HG03571 (cell line): ENCODE measurements at regions not wholly inside any gene's neighbourhood (a gene's known extent, or its start where the extent isn't known, plus 50 kb on each side); places are given as distances from the start of the nearest gene placed in this dataset.

Experiments used
- ATAC-seq: cut with Tn5 transposase; IDR thresholded peaks from one replicate; pipeline ENCODE4 v1.9.1; 2021; ENCODE audit not compliant: unreplicated experiment

DNA sequence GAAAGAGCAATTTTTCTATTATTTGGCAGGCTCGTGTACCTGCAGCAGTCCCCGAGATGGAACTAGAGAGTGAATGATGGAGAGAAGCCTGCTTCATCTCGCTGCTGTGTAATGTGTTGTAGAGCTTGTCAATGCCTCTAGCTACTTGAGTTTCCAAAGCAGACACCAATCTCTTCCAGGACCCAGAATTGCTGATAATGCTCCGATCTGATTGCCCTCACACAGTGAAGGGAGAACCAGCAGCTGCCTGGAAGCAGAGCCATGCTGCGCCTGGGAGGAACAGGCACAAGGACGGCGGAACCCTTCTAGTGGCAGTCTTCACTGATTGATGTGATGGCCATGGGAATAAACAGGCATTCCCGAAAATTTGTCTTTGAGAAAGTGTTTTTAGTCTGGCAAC, 288.0 kb downstream of the ICE1 start:
- no peak for ATAC-seq

DNA sequence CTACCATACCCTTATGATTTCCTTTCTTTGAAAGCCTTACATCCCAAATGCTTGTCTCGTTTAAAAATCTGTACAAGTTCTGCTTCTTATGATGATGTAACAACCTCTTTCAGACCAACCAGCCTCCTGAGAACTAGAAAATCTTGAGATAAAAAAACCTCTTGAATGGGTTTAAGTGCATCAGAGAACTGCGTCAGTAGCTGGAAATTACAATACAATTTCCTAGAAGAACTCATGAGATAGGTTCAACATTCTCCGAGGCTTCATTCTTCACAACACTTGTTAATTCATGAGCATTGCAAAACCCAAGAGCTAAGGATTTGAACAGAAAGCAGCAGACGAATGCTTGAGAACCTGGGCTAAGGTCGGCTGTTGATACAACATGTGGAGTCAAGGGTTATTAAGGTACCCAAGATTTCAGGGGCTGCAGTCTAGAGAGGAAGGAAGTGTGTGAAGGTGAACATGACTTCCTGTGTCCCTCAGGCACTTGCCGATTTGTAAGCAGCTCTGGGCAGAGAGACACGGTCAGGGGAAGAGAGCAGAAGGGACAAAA, 286.0 kb downstream of the ICE1 start:
- no peak for ATAC-seq

DNA sequence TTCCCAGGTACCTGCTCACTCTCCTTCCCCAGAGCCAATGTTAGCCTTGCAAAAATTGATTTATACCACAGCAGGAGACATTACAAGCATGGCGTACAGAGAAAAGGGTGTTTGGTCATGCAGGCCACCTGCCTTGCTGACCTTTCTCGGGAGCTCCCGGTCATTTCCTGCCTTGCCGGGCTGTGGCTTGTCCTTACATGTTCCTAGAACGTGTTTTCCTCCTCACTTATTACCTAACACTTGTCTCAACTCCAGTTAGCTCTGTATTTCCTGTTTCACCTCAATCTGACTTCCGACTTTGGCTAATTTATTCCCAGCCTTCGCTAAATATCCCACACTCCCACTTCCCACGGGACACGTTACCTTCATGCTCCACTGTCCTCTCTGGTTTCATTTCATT, 282.5 kb downstream of the ICE1 start:
- no peak for ATAC-seq

DNA sequence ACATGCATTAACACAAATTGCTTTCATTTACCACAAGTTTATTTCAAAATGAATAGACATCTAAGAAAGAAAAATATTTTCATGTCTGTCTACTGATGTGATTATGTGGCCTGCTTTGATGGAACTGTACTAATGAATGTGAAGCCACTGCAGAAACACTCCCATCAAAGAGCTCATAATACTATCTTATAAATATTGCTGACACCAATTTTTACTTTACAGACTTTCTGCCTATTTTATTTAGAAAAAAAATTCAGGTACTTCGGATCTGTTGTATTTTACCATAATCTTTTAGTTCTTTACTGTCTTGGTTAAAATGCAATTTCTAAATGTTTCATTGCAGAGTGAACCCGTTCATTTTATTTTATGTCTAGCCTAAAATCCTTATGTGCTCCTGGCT, 281.9 kb downstream of the ICE1 start:
- no peak for ATAC-seq

DNA sequence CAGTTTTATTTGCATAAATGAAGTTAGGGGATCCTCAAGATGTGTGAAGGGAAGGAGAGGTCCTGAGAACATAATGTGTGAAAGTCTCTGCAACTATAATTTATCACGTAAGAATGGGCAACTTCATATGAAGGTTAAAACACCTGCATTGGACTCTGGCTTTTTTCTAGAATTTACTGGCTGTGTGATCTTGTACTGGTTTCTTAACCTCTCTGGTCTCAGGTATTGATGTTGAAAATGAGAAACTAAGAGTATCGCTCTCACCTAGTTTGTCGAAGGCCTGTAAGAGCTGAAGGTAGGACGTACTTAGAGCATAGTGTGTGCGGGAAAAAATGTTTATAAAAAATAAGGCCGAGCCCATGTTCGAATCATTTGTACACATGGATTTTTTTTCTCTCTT, 280.5 kb downstream of the ICE1 start:
- no peak for ATAC-seq

DNA sequence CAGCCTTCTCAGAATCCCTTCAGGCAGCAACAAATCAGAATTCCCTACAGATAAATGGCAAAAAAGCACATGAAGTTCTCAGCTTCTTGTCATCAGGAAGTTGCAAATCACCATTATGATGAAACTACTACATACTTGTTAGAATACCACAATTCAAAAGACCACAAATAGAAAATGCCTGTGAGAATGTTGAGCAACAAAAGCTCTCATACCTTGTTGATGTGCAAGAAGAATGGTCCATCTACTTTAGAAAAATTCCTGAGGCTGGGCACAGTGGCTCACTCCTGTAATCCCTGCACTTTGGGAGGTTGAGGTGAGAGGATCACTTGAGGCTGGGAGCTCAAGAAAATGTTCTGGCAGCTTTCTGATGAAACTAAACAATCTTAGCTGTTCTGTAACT, 278.1 kb downstream of the ICE1 start:
- ATAC-seq, result no peak

DNA sequence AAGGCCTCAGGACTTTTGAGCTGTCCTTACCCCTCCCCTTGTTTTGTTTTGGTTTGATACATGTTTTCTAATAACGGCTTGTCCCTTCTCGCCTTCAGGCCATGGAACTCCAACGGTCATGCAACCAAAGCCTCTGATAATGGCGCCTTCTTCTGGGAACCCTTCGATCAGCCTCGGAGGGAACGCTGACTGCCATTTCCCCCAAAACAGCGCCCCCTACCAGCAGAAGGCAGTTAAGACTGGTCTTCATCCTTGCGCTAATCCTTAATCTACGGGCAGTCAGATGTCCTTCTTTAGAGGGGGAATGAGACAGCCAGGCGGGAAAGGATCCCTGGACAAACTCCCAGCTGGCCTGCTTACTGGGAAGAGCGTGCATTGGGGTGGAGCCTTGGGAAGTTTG, 276.6 kb downstream of the ICE1 start:
- ATAC-seq, result no peak

DNA sequence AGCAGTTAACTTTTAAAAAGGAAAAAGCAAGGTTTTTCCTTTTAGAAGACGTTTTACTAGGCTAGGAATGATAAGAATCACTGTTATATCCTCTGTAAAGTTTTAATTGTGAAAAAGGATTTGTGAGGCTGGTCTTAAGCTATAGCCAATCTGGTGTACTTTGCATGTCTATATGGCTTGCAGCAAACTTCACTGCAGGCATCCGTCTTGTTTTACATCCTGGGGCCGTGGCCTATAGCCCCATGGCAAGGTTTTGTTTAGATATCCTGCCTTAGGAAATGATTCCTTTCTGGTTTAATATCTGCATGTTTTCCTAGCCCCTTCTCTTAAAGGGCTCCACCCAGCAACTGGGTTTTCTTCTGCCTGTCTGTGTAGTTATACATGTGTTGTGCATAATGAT, 272.8 kb downstream of the ICE1 start:
- no peak for ATAC-seq

DNA sequence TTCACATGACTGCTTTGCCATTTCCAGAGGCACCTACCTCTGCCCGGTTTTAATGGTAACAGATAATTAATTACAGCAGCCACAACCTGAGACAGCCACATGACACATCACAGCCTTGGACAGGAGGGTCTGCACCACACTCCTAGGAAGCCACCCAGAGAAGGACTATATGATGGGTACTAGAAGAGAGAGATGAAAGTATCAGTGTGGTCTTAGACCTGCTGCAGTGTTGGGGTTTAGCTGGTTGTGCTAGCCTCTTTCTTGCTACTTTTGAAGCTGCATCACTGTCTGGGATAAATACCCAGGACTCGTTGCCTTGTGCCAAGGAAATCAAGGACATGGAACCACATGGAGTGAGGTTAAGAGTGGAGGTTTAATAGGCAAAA, 266.4 kb downstream of the ICE1 start:
- ATAC-seq, result no peak

DNA sequence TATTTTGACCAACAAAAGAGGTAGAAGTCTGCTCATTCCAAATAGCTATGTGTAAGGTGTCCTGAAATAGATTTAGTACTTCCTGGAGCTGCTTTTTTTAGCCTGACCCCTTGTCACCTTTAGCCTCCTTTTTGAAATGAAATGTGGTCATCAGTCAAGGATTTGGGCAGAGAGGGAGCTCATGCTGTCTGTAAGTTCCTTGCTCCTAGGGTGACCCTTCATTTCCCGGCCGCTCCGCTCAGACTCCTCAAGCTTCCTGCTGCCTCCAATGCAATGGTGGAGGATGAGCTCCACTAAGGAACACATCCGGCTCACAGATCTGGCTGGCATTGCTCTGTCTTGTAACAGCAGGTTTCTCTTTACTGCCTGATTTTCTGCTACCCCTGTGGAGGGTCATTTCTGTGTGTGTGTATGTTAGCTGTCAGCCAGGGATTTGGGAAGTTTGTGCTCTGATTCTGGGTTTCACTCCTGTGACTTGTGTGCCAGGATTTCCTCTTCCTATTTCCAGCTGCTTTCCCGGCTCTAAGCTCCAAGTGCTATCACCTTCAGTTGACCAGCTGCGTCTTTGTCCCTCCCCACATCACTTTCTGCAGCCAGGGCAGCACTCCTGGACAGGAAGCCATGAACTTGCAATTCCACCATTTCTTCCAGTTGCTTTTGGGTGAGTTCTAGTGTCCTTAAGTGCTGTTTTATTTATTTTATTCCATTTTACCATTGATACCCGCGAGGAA, 265.9 kb downstream of the ICE1 start:
- no peak for ATAC-seq

DNA sequence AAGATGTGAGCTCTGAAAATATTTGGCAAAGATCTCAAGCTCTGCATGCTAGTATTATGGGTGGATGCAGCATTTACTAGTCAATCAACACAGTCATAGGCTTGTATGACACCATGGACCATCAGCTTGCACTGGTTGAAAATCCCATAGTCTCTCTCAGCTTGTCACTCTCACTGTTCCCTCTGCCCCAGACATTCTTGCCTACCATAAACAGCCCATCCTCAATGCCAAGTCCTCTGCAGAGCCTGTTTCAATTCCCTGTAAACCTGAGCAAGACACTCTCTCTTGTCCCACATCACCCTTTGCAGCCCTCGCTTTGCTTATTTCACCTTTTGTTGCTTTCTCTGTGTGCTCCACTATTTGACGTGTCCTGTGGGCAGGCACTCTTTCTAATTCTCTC, 264.6 kb downstream of the ICE1 start:
- no peak for ATAC-seq

DNA sequence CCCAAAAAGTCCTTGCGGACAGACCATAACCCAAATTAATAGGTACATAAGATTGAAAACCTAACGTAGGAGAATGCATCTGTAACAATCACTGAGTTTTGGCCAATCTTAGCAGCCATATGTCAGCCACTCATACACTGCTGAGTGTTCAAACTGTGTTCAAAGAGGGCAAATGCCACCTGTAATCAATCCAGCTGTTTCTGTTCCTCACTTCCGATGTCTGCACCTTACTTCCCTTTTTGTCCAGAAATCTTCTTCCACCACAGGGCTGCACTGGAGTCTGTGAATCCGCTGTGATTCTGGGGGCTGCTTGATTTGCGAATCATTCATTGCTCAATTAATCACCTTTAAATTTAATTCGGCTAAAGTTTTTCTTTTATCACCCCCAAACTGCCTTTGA, 263.9 kb downstream of the ICE1 start:
- no peak for ATAC-seq

DNA sequence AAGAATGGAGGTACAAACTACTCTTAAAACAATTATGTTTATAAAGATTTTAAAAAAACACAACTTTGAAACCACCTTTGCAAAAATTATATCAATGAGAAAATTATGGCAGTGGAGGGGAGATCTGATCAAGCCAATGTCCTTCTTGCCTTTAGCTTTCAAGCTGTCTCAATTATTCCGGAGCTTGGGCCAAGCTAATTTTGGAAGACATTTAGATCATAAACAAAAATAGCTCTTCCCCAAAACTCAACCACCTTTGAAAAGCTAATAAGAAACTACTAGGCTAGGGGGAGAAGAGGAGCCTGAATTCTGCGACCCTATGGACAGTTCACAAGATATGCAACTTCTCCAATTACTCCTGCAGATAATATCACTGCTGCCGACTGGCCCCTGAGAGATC, 263.3 kb downstream of the ICE1 start:
- ATAC-seq, result no peak

DNA sequence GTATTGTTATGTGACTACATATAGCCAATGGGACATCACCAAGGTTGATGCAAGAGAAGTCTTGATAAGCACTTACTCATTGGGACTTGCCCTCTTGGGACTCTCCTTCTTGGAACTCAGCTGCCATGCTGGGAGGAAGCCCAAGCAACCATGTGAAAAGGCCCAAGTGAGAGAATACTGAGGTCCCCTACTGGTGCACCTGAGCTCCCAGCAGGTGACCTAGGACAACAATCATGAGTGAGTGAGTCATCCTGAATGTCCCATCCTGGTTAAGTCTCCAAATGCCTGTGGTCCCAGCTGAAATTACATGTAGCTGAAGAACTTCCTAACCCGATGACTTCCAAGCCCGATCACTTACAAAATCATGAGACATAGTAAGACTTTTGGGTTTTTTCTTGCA, 260.7 kb downstream of the ICE1 start:
- no peak for ATAC-seq

DNA sequence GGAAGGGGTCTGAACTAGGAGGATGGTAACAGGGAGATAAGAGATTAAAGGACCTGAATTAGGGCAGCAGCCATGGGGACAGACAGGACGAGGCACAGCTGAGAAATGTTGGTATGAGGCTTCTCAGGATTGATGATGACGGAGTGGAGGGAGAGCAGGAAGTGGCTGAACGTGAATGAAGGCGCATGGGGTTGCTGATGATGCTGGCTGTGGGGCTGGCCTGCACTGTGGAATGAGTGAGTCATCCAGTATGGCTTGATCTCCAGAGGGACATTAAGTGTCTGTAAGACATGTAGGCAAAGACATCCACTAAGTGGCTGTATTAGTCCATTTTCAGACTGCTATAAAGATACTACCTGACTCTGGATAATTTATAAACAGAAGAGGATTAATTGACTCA, 256.4 kb downstream of the ICE1 start:
- no peak for ATAC-seq

DNA sequence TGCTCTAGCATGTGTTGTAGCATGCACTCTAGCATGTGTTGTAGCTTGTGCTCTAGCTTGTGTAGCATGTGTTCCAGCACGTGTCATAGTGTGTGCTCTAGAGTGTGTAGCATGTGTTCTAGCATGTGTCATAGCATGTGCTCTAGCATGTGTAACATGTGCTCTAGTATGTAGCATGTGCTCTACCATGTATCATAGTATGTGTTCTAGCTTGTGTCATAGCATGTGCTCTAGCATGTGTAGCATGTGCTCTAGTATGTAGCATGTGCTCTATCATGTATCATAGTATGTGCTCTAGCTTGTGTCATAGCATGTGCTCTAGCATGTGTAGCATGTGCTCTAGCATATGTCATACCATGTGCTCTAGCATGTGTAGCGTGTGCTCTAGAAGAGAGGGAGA, 255.3 kb downstream of the ICE1 start:
- no peak for ATAC-seq

DNA sequence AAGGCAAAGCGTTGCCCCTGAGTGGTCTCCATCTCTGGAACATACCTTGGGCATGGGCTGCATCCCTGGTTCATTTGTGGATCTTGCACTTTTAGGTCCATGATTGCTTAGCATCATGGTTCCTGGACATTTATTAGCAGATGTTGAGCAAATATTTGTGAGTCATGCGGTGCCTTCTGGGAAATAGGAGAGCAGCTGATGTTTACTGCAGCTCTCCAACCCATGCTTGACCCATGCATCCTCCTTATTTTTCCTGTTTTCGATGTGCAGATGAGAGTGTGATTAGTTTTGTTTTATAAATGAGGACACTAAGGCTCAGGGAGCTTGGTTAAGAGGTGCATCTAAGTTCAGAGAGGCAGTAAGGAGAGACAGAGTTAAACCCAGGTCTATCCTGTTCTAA, 253.7 kb downstream of the ICE1 start:
- ATAC-seq, result no peak

DNA sequence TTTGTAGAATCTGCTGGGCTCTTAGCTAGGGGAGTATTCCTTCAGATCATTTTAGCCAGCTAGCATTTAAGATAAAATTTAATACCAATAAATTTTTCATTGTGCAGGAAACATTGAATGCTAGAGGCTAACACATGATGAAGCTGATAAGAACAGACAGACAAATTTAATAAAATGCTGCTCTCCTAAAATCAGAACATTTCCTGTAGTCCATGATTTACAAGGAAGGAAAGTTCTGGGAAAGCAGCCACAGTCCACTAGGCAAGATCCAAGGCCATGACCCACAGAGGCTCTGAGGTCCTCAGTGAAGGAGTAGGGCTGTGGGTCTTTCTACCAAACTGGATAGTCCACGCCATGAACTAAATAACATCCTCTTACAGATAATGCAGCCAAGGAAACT, 253.0 kb downstream of the ICE1 start:
- no peak for ATAC-seq

DNA sequence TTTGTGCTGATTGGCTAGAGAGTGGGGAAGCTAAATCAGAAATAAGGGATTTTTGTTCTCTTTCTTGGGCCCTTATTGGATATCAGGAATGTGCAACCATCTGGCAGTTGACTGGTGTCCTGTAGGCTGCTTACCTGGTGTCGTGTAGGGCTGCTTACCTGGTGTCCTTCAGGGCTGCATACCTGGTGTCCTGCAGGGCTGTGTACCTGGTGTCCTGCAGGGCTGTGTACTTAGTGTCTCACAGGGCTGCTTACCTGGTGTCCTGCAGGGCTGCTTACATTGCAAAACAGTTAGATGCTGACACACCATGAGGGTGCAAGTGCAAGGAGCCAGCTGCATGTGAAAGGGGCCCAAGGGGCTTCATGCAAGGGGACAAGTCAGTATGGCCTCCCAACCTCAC, 249.3 kb downstream of the ICE1 start:
- no peak for ATAC-seq

DNA sequence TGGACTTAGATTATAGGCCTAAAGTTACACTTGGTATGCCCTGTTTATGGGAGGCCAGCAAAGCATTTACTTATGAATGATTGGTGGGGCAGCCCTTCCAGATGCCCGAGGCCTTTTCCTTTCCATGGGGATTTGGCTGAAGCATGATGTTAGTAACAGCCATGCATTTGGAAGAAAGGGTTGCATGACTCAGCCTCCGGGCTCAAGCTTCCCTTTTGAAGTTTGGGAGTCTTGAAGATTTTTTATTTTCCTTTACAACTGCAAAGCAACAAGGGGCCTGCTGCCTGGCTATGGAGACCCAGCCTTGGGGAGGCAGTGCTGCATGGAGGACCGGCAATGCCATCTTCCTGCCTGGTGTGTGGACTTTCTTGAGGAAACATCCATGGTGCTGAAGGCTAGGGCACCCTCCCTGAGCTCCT, 244.7 kb downstream of the ICE1 start:
- no peak for ATAC-seq

DNA sequence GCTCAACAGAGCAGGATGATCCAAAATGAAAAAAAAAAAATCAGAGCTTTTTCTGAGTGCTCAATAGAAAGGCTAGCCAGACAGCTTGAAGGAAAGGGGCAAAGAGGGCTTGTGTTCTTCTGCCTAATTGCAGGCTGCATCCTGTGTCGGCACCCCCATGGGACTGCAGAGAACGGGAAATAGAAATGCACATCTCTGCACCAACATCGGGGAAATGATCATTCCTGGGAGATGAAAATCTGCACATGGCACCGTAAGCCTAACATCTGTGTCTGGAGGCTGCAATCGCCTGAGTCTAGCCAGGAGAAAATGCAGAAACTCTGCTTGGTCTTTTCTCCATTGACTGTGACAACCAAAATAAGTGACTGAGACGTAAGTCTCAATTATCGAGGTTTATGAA, 243.9 kb downstream of the ICE1 start:
- no peak for ATAC-seq

DNA sequence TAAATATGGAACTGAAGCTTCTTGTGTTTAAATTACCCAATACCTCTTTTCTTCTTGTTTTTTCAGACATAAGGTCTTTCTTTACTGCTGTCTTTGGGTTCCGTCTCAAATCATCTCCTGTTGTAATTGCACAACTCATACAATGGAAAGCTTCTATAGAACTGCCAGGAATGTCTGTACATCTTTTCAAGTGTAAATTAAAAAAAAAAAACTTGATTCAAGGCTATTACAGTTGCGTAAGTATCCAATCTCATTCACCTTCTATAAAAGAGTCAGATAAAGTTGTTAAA, 243.5 kb downstream of the ICE1 start:
- ATAC-seq, result no peak

DNA sequence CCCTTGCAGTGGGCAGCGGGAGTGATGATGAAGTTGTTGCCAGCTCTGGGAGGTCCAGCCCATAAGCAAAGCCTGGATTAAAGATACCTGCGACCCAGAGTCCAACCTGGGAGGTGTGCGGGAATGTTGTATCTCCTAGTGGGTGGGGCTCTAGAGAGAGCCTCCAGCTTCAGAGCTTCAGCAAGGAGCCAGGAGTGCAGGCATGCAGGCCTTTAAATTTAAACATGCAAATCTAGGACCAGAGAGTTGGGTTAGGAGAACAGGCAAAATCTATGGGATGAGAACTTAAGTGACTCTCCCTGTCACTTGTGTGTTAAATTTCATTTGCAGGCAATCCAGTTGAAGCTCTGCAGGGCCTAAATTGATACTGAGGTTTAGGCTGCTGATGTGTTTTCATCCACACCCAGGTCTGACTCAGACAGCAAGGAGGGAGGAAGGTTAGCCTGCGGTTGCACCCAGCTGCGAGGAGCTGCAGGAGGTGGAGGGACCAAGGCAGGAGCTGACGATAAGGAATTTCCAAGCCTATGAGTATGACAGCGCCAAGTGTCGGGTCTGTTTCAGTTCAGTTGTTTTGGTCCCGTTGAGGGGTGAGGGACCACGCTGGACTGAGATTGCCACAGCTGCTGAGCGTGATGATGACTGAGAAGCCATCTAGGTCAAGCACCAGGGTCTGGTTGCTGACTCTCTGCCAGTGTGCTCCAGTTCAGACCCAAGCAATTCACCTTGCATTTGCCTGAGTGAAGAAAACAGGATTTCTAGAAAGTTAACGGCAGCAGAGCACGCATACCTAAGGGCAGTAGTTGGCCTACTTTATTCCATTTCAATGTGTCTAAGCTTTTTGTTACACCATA, 243.0 kb downstream of the ICE1 start:
- no peak for ATAC-seq
